NCI-H1105 (cell line): ENCODE measurements at regions not wholly inside any gene's neighbourhood (a gene's known extent, or its start where the extent isn't known, plus 50 kb on each side); places are given as distances from the start of the nearest gene placed in this dataset.

Source experiments
- DNase-seq: peaks from one replicate; lab custom pipeline; 2025; lab: John Stamatoyannopoulos, UW

DNA sequence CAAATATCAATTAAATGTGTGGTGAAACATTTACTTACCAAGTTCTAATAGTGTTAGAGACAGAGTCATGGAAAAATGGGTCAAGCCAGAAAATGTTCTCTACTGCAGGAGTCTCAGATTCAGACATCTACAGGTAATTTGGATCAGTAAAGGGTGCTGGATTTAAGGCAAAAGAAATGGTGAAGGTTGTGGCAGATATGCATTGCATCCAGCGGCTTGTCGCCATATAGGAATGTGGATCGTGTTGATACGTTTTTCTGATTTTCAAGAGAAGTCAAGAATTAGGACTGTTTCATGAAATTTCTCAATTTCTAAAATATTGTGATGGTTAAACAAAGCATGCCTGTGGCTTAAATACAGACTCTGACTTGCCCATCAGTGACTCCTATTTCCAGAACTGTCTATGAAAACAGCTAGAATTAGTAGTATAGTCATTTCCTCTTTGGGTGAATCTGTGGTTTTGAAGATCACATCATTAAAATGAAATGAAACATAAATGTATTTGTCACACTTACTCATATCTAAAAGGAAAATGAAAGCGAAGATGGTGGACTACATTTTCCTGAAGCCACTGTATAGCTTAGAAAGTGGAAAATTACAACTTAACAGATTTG is 110.1 kb upstream of the VEGFC start:
- DNase-seq = no peak

DNA sequence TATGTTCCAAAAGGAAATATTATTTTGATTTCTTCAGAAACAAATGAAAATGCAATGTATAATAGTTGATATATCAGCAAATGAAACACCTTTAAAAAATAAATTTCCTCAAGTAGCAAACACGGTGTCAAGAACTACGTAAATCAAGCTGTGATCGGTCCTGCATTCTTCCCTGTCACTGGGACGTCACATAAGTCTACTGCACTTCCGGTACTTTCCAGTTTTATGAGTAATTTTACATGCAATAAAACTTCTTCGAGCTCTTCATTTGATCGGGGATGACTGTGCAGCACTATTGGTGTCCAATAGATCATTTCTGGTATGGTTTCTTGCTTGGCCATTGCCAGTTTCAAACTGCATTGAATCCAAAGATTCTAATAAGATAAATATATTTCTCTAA is 114.0 kb upstream of the VEGFC start:
- no peak for DNase-seq

DNA sequence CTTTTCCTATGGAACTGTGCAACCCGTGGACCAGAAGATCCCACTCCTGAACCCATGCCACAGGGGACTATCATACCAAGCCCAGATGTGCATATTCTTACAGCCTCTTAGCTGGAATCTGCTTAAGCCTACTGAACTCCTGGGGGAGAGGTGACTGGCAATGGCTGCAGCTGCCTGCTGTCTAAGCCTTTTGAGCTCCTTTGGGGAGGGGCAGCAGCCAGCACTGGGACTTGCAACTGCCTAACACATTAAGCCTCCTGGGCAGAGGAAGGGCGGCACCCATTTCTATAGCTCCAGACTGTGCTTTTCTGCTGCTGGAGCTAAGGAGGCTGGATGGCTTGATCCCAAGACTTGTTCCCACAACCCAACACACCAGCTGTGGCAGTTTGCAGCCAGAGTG is 117.9 kb upstream of the VEGFC start:
- DNase-seq = no peak

DNA sequence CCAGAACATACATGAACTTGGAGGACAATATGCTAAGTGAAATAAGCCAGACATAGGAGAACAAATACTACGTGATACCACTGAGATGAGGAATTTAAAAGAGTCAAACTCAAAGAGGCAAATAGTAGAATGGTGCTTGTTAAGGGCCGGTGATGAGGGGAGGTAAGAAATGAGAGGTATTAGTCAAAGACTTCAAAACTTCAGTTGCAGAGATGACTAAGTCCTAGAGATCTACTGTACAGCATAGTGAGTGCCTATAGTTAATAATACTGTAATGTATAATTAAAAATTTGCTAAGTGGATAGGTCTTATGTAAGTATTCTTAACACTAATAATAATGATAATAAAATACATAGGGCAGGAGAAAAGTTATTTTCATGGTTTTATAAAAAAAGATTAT is 126.9 kb upstream of the VEGFC start:
- DNase-seq = no peak

DNA sequence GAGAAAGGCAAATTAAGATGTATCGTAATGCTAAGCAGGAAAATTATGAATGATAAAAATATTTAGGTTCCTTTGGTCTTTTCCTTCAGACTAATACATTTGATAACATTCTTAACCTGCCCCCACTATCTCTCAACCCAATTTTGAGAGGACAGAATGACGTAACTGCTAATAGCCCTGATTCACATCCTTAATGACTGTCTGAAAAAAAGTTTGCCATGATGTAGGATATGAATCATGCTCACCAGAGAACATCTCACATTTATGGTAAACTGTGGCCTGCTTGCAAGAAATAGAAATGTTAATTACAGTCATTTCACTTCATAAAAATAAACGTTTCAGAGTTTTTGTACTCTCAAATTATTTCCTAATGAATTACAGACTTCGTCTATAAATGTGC is 128.0 kb upstream of the VEGFC start:
- DNase-seq = no peak

DNA sequence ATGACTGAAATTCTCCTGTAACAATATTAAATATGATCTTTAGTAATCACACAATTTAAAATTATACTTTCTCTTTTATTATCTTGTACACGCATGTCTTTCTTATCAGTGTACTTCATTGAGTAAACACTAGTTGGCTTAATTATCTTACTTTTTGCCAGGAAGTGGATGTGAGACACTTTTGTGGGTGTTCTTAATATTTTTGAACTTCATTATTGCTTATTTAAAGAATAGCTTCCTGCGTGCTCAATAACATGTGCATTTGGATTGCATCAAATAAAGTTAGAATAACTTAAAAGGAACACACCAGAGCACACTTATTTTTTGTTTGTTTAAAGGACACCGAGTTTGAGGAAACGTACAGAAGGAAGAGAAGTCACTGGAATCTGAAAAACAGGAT is 128.5 kb upstream of the VEGFC start:
- no peak for DNase-seq

DNA sequence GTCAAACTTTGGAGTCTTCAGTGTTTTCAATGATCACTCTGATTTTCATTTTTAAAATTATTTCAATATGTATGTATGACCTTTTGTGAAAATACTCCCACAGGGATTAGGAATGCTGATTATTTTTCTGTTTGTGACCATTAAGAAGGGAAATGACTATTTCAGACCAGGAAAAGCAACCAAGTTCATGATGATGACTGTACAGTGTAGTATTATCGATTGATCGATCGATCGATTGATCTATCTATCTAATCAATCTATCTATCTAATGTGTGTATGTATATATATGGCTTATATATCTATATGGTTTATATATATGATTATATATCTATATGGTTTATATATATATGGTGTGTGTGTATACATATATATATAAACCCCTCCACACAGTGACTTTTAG is 131.5 kb upstream of the VEGFC start:
- DNase-seq = no peak

DNA sequence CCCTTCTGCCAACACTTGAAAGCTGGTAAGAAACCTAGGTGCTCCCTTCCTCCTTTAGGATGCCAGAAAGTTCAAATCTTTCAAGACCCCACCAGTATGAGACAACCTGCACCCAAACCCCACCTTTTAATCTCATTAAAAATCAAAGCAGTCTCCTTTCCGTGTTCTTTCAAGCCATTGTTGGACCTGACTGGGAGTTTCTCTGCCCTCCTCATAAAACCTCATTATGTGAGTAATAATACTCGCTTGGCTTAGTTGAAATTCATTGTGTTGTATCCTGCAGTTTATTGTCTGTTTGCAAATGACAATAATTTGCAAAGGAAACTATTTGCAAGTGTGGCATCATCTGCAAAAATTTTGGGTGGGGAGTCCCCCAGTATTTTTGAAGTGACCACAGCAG is 133.2 kb upstream of the VEGFC start:
- DNase-seq = no peak

DNA sequence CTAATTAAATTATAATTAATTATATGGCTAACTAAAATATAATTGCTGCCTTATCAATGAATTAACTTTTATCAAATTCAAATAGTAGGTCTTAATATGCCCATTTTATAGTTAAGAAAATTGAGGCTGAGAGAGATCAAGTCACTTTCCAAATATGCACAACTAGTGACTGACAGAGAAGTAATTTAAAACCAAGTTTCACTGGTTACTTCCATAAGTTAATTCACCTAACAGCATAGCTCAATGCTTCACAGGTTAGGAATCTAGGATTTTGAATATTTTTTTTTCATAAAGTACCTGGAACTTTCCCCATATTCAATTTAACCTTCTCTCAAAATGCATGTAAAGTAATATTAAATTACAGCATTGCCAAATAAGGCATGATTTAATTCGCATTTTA is 134.4 kb upstream of the VEGFC start:
- DNase-seq = no peak

DNA sequence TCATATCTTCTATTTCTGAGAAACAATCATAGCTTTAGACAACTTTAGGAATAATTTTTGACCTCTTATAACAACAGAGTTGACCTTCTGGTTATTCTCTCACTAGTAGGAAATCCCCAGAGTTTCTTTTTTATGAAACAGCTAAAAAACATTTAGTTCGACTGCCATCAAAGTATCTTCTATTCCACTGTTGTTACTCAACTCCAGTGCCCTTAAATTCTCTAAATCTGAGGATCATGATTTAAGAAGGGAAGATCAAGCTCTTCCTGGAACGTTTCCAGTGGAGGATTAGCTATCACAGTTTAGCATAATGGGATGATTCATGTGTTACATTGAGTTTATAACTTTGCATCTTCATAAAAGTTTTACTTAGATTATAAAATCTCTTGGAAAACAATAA is 134.9 kb upstream of the VEGFC start:
- no peak for DNase-seq

DNA sequence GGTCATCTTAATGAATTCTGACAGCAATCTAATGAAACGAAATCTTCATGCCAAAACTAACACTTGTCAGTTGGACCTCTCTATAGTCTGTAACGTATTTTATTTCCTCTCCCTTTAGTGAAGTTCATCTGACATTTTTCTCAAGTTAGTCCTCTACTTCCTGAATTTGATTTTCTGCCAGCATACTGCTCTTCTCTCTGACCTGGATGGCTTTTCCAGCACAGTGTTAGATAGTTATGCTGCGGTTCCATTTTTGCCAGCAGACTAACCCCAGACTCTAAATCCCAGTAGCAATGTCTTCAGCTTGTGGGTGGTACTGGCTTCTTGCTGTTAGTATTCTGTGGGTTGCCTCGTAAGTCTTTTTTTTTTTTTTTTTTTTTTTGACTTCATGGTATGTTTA is 146.7 kb upstream of the VEGFC start:
- DNase-seq = no peak

DNA sequence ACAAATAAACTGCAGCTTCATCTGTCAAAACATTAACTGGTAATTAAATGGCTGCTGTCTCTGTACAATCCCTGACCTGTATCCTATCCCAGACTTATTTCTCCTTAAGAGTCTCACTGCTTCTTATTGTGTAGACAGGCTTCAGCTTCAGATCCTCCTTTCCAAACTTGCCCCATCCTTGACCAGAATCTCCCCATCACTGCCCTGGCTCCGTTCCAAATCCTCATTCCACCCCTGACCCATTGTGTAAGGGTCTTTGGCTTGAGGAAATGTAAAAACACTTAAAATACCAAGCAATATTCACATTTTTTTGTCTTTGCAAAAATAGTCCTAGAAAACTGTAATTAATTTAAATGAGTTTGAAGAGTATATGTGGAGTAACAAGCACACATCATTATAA is 152.6 kb upstream of the VEGFC start:
- DNase-seq = no peak

DNA sequence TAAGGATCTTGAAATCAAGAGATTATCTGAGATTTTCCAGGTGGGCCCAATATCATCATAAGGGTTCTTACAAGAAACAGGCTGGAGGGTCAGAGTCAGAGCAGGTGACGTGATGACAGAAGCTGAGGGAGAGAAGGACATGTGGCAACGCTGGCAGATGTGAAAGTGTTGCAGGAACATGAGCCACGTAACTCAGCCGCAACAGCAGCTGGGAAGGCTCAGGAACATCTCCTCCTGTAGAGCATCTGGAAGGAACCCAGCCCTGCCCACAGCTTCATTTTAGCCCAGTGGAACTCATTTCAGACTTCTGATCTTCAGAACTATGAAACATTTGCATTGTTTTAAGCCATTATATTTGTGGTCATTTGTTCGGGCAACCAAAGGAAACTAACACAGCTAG is 156.3 kb upstream of the VEGFC start:
- DNase-seq = no peak

DNA sequence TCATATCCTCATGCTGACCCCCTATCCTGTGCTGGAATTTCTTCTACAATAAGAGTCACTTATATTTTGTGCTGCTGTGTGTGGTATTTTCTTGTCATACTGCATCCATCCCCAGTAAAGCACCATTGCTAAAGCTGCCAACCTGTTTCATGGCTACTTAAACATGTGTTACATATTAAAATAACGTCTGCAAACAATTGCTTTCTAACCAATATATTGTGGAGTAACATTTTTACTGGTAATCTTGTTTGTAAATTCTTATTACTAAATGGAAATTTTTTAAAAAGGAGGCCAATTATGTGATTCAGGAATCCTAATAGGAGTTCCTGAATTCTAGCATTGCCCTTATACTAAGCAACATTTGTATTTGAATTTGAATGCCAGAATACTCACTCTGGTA is 160.3 kb upstream of the VEGFC start:
- no peak for DNase-seq

DNA sequence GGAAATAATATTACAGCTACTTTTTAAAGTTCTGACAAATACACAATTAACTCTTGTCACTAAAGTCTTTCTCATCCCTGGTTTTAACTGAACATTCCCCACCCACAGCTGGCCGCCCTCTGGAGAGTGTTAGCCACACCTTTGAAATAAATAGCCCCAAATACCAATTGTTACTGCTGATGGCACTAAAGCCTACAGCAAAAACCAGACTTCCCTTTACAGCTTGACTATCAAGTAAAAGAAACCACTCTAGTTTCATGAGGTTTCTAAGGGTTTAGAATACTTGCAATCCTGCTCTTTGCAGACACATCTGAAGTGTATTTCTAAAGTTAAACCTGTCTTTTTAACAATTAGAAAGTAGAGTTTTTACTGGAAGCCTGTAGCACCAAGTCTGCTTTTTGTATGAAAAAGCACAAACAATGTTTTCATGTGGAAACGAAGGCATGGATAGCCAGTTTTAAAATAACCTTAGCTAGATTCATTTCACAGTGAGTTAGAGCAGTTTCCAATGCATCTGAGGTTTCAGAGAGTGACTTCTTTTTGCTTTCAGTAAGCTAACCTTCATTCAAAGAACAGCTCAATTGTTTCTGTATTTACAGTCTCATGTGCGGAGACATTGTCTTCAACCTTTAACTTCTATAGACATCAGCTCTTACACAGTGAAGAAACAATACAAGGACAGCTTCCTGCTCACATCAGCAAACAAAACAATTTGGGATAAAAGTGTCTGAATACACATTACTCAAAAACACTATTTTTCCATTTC is 164.8 kb upstream of the VEGFC start:
- no peak for DNase-seq

DNA sequence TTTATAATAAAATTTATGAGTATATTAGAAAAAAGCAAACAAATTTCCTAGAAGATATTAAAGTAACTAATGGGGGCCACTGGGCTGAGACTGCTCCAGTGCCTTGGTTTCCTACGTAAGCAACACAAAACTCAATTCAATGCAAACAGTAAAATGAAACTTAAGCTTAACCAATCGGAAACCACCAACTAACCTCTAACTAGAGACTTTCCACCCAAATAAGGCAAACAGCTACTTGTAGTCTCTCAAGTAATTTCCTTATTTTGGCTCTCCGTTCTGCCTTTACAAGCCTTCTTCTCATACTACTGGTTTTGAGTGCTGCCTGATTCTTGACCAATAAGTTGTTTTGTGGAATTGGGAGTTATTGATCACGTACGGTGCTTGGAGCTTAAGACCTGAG is 167.3 kb upstream of the VEGFC start:
- no peak for DNase-seq

DNA sequence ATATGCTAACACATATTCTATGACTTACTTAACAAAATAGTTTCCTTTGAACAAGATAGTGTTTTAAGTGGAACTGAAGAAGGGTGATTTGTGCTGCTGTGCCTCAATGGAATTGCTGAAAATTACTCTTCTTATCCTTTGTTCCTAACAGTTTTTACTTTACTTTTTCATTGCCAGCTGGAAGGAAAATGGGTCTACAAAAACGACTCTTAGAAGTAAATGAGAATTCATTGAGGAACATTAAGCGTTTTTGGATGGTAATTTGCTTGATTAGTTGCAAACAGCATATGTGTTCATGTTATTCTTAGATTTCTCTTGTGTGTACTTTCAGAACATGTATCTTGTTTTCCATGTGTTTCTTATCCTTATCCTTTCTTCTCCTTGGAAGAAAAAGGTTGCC is 170.4 kb upstream of the VEGFC start:
- DNase-seq = no peak

DNA sequence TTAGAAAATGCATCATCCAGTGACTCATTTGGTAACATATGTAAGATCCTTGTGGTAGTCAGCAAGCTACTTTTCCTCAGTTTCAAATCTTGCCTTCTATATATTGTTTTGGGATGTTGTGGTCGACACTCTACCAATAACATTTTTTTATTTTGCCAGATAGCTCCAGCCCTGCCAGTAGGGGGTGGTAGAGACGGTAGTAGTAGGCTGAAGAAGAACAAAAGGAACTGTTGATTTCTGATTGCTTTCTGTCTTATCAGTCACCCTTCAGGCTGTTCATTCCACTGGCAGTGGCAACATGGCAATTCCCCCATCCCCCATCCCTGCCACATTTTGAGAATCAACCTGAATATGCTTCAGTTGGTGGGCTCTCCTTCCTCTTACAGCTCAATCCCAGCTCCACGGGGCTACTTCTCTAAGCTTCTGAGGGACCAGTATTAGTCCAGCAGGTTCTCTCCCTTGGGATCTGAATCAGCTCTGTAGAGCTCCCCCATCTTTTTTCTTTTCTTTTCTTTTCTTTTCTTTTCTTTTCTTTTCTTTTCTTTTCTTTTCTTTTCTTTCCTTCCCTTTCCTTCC is 171.5 kb upstream of the VEGFC start:
- no peak for DNase-seq

DNA sequence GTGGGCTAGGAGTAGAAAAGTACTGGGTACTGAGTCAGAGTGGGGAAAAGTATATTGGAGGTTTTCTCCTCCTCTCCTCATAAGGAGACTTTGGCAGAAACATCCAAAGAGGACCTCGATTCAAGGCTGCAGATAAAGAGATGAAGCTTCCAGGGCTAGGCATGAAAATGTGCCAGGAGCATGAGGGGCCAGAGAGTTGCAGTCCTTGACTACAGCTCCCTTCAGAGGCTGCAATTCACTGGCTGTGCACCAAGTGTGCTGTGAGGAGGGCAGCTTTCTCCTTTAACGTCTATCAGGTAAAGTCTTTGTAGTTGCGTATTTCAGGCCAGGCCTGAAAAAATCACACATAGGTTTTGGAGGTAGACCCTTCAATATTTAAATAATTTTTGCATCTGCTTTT is 174.9 kb upstream of the VEGFC start:
- no peak for DNase-seq

DNA sequence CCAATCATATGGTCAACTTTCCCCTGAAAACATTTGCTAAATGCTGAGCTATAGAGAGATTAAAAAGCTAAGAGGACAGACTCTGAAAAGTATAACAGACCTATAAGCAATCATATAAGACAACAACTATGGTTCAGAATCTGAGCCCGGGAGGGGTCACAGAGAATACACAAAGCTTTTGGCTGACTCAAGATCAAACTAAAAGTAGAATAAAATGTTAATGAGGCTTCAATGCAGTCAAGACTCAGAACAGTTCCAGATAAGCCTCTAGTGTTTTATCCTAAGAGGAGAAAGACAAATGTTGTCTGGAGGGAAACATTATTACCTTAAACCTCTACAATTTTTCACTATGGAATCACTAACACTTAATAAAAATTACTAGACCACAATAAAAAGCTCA is 175.4 kb upstream of the VEGFC start:
- DNase-seq = no peak

DNA sequence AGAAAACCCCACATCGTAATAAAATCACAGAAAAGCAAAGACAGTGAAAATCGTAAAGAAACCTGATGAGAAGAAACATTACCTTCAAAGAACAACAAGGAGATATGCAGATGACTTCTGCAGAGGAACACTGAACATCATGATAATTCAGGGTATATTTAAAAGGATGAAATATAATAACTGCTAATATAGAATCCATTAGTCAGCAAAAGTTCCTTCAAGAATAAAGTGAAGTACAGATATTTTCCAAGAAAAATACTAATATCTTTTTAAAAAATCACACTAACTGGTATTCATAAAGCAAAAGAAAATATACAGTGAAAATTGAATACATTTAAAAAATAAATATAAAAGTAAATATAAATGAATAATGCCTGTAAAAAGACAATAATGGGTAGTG is 176.3 kb upstream of the VEGFC start:
- no peak for DNase-seq

DNA sequence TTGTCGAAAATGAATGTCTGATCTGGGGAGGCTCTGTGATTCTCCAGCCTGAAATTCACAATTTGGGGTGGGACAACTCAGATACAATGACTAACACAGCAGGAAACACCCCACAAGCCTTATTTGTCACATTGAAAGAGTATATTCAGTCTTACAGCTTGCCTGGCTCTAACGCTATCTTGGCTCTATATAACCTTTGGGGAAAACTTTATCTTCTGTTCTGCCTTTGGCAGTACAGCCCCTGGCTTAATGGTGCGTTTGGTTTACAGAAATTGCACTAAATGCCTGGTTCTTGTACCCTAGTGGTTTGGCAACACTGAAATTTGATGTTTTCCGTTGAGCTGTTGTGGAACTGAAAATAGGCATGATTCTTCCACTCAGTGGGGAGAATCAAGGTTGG is 178.1 kb upstream of the VEGFC start:
- DNase-seq = no peak

DNA sequence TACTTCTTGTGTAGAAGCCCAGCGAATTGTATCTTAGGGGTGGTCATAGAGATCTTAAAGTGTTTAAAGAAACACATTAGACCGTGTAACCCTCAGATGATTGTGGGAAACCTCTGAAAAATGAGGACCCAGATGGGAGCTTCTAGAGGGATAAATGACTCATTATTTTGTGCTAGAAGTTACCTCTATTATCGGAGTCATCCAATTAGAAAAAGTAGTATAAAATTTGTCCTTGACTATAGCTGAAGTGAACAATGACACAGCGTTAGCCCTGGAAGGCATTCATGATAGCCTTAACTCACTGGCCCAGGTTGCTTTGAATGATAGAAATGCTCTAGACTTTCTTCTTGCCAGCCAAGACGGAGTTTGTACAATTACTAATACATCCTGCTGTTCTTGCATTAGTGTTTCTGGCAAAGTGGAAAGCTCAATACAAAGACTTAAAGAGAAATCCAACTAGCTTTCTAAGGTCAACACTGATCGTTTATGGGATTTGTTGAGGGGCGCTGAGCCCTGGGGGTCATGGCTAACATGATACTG is 178.9 kb upstream of the VEGFC start:
- DNase-seq = no peak

DNA sequence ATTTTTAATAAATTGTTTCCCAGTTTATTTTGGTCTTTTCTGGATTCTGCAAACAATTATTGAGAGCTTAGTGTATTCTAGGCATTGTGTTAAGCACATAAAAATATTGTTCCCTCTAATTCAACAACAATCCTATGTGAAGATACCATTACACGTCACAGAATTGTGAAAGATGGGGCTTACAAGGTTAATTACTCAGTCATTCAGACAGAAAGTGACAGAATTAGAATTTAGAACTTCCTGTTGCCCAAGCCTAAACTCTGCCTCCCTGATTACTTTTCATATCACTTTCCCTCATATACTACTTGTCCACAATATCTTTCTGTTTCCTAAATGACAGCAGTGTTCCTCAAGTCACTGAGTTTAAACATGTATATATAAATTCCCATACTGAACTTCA is 186.7 kb upstream of the VEGFC start:
- no peak for DNase-seq
